GM23248 (cell line): ENCODE measurements at regions not wholly inside any gene's neighbourhood (a gene's known extent, or its start where the extent isn't known, plus 50 kb on each side); places are given as distances from the start of the nearest gene placed in this dataset.

Experiments used
- DNase-seq: peaks from one replicate; pipeline ENCODE4 v3.0.0-alpha.2; 2015
- H2AFZ ChIP-seq: fragments of 200-600 bp; sonication (generic); 2 replicates; pipeline ENCODE4 v1.6.1; 2016; ENCODE audit warnings: antibody characterized with exemption
- H3F3A ChIP-seq: fragments of 200-600 bp; sonication (generic); 2 replicates; pipeline ENCODE4 v1.6.1; 2016; ENCODE audit warnings: mild to moderate bottlenecking, antibody characterized with exemption, mixed run types; ENCODE audit not compliant: insufficient read depth
- H3K27ac ChIP-seq: fragments of 200-600 bp; sonication (generic); 2 replicates; pipeline ENCODE4 v1.5.1; 2016; ENCODE audit warnings: mild to moderate bottlenecking
- H3K27me3 ChIP-seq: fragments of 200-600 bp; sonication (generic); replicated peaks from 2 replicates; pipeline ENCODE4 v1.6.1; 2016; ENCODE audit warnings: mild to moderate bottlenecking; ENCODE audit not compliant: insufficient read depth
- H3K36me3 ChIP-seq: fragments of 200-600 bp; sonication (generic); 2 replicates; pipeline ENCODE4 v1.6.1; 2016; ENCODE audit warnings: low read depth, mild to moderate bottlenecking
- H3K4me1 ChIP-seq: fragments of 200-600 bp; sonication (generic); 2 replicates; pipeline ENCODE4 v1.6.1; 2016; ENCODE audit warnings: mild to moderate bottlenecking; ENCODE audit not compliant: insufficient read depth
- H3K4me2 ChIP-seq: fragments of 200-600 bp; sonication (generic); one replicate; pipeline ENCODE4 v1.6.1; 2016; ENCODE audit warnings: mild to moderate bottlenecking; ENCODE audit not compliant: unreplicated experiment
- H3K4me3 ChIP-seq: fragments of 200-600 bp; sonication (generic); 2 replicates; pipeline ENCODE4 v1.5.1; 2016; ENCODE audit warnings: mild to moderate bottlenecking
- H3K79me2 ChIP-seq: fragments of 200-600 bp; sonication (generic); 2 replicates; pipeline ENCODE4 v1.6.1; 2016; ENCODE audit warnings: mild to moderate bottlenecking; ENCODE audit not compliant: insufficient read depth
- H3K9ac ChIP-seq: fragments of 200-600 bp; sonication (generic); 2 replicates; pipeline ENCODE4 v1.6.1; 2016; ENCODE audit warnings: mild to moderate bottlenecking
- H3K9me2 ChIP-seq: fragments of 200-600 bp; sonication (generic); 2 replicates; pipeline ENCODE4 v1.6.1; 2016; ENCODE audit warnings: mixed run types, mild to moderate bottlenecking, moderate library complexity; ENCODE audit not compliant: insufficient read depth
- H3K9me3 ChIP-seq: fragments of 200-600 bp; sonication (generic); one replicate; pipeline ENCODE4 v1.6.1; 2017; ENCODE audit warnings: low read depth
- H4K20me1 ChIP-seq: fragments of 200-600 bp; sonication (generic); 2 replicates; pipeline ENCODE4 v1.6.0; 2016; ENCODE audit not compliant: insufficient read depth
- EZH2 ChIP-seq: fragments of 200-600 bp; sonication (generic); IDR thresholded peaks from 2 replicates; pipeline ENCODE4 v1.6.1; 2018; ENCODE audit warnings: antibody characterized with exemption, mild to moderate bottlenecking; ENCODE audit not compliant: insufficient read depth, poor library complexity, severe bottlenecking
- EZH2phosphoT487 ChIP-seq: fragments of 200-600 bp; sonication (generic); IDR thresholded peaks from 2 replicates; pipeline ENCODE4 v1.6.1; 2018; ENCODE audit warnings: antibody characterized with exemption, moderate library complexity, mild to moderate bottlenecking, low read depth; ENCODE audit not compliant: insufficient read depth
- WGBS, 2 experiments: methylation state at CpG; one replicate each; pipeline ENCODE4 v1.1.6; 2015 to 2017; ENCODE audit warnings: low lambda C conversion rate in 2 of 2, low coverage in 1 of 2; ENCODE audit errors: missing lambda C conversion rate in 2 of 2; 5-methylcytosine and 5-hydroxymethylcytosine counted together
- in situ Hi-C: fragments of 300-500 bp; cut with MboI; formaldehyde crosslinking; loops from 2 replicates; pipeline ENCODE4 v1.15.0; 2020

DNA sequence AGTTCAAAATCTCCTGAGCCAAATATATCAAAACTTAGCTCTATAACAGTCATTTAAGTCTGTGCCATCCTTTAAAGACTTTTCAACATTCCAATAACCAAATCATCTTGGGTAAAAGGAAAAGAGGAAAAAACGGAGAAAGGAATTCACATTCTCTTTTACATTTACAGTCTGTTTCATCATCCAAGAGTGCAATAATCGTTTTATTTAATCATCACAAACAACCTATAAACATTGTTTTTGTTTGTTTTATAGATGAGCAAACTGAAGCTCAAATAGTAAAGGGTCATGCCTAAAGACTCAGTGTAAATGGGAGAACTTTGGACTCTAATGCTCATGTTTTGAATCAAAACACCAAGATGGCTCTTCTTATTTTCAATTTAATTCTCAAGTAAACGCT, 252.3 kb downstream of the TOX3 start:
- H3K36me3 ChIP-seq = no peaks in the 10 kb centered on the region
- DNase-seq = no peak
- no peaks in the 10 kb centered on the region for H3K27me3 ChIP-seq
- in situ Hi-C loops = no loop called here
- 8 to 12% methylated on average over 3 of the region's 3 CpGs for WGBS, 2 experiments
- H3K4me3 ChIP-seq = no peak overlapping the region
- no peaks in the 10 kb centered on the region for H4K20me1 ChIP-seq
- H3K79me2 ChIP-seq = no peaks in the 10 kb centered on the region
- H3K27ac ChIP-seq = no peak overlapping the region
- no peak for TF ChIP-seq EZH2phosphoT487
- no peak for TF ChIP-seq EZH2
- no peak overlapping the region for H3K4me2 ChIP-seq
- H3F3A ChIP-seq = no peaks in the 10 kb centered on the region
- no peak overlapping the region for H2AFZ ChIP-seq
- H3K9ac ChIP-seq = no peak overlapping the region
- H3K9me2 ChIP-seq = no peaks in the 10 kb centered on the region
- no peaks in the 10 kb centered on the region for H3K9me3 ChIP-seq
- H3K4me1 ChIP-seq = no peaks in the 10 kb centered on the region

DNA sequence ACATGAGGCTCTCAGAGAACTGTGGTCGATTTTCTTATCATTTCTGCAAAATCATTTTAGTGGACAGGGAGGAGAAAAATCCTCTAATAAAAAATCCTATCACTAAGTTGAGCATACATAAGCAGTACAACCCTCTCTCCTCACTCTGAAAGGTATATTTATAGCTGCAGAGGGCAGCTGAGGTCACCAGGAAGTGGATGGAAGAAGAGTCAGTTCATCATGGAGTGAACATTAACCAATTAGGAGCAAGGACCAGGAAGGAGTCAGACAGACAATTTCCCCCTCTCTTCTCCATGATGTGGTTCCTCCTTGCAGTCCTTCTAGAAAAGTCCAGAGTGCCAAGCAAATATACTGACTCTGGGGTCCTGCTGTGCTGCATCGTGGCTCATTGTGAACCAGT, 253.7 kb downstream of the TOX3 start:
- Histone ChIP-seq H3K27me3 (no peaks in the 10 kb centered on the region), H3K79me2 (no peaks in the 10 kb centered on the region)
- no peak for TF ChIP-seq EZH2
- TF ChIP-seq EZH2phosphoT487 = no peak

DNA sequence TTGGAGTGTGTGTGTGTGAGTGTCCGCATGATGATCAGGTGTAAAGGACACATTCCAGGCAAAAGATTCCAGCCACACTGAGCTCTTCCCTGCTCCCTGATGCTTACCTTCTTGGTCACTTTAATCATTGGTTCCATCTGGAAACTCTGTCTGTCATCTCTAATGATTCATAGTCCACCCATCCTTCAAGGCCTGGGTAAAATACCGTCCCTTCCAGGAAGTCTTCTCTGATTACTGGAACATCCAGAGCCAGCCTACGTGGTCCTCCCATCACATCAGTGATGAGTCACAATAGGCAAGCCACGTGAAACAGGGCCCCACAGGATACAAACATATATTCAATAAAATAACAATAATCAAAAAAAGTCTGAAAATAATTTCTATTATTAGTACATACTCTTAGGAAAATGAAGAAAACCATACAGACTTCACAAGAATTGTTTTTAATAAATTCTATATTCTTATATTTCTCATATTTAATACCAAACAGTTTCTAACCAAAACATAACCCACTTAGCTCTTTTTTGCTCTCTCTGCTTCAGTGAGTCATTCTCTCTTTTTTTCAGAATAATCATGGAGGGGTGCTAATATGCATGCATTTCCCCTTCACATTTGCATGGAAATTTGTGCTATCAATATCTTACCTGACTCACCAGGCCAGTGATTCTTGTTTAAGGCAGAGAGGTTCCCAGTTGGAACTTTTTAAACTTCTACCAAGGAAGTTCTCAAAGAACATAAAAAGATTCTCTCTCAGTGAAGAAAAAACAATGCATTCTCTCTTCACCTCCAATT, 263.2 kb downstream of the TOX3 start:
- Histone ChIP-seq H3K4me1 (no peaks in the 10 kb centered on the region), H3K79me2 (no peaks in the 10 kb centered on the region), H3K9me2 (no peaks in the 10 kb centered on the region), H4K20me1 (no peaks in the 10 kb centered on the region), H3K9me3 (no peaks in the 10 kb centered on the region), H3K27me3 (no peaks in the 10 kb centered on the region), H3K9ac (no peak overlapping the region), H3K36me3 (no peaks in the 10 kb centered on the region), H2AFZ (no peak overlapping the region), H3K27ac (no peak overlapping the region), H3K4me2 (no peak overlapping the region), H3K4me3 (no peak overlapping the region), H3F3A (no peaks in the 10 kb centered on the region)
- DNase-seq = no peak
- TF ChIP-seq EZH2phosphoT487 (no peak), EZH2 (no peak)
- in situ Hi-C loops = no loop called here
- 20 to 30% methylated on average over 4 of the region's 4 CpGs for WGBS, 2 experiments

More for the DNA sequence above, 253.7 kb downstream of the TOX3 start:
- Histone ChIP-seq H3K36me3 (no peaks in the 10 kb centered on the region), H3K9ac (no peak overlapping the region), H3K9me2 (no peaks in the 10 kb centered on the region), H3K9me3 (no peaks in the 10 kb centered on the region), H4K20me1 (no peaks in the 10 kb centered on the region), H3K4me3 (no peak overlapping the region), H3K27ac (no peak overlapping the region), H3K4me1 (no peaks in the 10 kb centered on the region), H3K4me2 (no peak overlapping the region), H2AFZ (no peak overlapping the region), H3F3A (no peaks in the 10 kb centered on the region)
- DNase-seq = no peak
- in situ Hi-C loops = no loop called here
- WGBS, 2 experiments = 9 to 13% methylated on average over 2 of the region's 2 CpGs

DNA sequence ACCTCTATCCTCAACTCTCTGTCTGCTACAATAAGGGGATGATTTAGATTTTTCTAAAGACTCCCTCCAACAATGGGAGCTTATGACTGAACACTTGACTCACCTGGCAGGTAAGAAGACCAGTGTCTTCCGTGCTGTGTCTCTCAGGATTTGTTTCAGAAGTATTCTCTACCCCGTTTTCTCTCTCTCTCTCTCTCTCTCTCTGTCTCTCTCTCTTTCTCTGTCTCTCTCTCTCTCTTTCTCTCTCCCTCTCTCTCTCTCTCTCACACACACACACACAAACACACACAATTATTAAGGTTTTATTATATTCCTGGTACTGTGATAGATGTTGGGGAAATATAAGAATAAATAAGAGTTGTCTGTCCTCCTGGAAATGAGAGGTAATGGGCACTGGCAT, 263.9 kb downstream of the TOX3 start:
- no peaks in the 10 kb centered on the region for H3K4me1 ChIP-seq
- H3K9me3 ChIP-seq = no peaks in the 10 kb centered on the region
- in situ Hi-C loops = no loop called here
- no peak overlapping the region for H3K9ac ChIP-seq
- no peaks in the 10 kb centered on the region for H3K79me2 ChIP-seq
- H4K20me1 ChIP-seq = no peaks in the 10 kb centered on the region
- WGBS, 2 experiments = 0 to 6% methylated on average over 1 to 2 of the region's 2 CpGs
- no peak overlapping the region for H2AFZ ChIP-seq
- no peak overlapping the region for H3K4me3 ChIP-seq
- TF ChIP-seq EZH2 = no peak
- TF ChIP-seq EZH2phosphoT487 = no peak
- H3F3A ChIP-seq = no peaks in the 10 kb centered on the region
- H3K27me3 ChIP-seq = no peaks in the 10 kb centered on the region
- H3K9me2 ChIP-seq = no peaks in the 10 kb centered on the region
- DNase-seq = peak; percentile 23
- H3K36me3 ChIP-seq = no peaks in the 10 kb centered on the region
- no peak overlapping the region for H3K4me2 ChIP-seq
- H3K27ac ChIP-seq = no peak overlapping the region

DNA sequence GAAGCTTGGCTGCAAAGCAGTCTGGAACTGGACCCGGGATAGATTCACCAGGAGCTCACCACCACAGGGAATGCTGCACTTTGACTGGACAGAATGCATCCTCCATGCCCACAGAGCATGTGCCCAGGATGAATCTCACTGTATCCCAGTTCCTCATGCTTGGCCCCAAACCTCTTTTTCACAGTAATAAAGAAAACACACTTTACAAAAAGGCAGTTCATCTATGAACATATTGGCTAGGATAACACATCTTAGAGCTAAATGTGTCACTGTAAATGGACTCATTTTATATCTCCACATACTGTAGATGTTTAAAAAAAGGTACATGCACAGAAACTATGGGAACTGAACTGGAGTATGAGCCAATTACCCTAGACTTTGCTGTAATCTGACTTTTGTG, 266.9 kb downstream of the TOX3 start:
- Histone ChIP-seq H3F3A (no peaks in the 10 kb centered on the region), H3K79me2 (no peaks in the 10 kb centered on the region), H3K36me3 (no peaks in the 10 kb centered on the region), H3K27ac (no peak overlapping the region), H4K20me1 (no peaks in the 10 kb centered on the region), H3K4me2 (no peak overlapping the region), H2AFZ (no peak overlapping the region), H3K4me3 (no peak overlapping the region), H3K4me1 (no peaks in the 10 kb centered on the region), H3K27me3 (no peaks in the 10 kb centered on the region), H3K9me2 (no peaks in the 10 kb centered on the region), H3K9me3 (no peaks in the 10 kb centered on the region), H3K9ac (no peak overlapping the region)
- 17 to 28% methylated on average over 1 of the region's 1 CpG for WGBS, 2 experiments
- in situ Hi-C loops = no loop called here
- no peak for DNase-seq
- TF ChIP-seq EZH2 = no peak
- no peak for TF ChIP-seq EZH2phosphoT487
